H1 (cell line): ENCODE measurements at regions not wholly inside any gene's neighbourhood (a gene's known extent, or its start where the extent isn't known, plus 50 kb on each side); places are given as distances from the start of the nearest gene placed in this dataset.
A peak's percentile ranks its signal among the peaks of the same experiment; 100 is the strongest.

Experiments used
- CTCF ChIA-PET: fragments of 300-600 bp; sonication (Branson Sonifier 250); formaldehyde crosslinking; loops from one replicate; lab custom pipeline; 2021; ENCODE audit not compliant: partially characterized antibody; lab: Charles Lee
- POLR2A ChIA-PET: fragments of 300-600 bp; sonication (Branson Sonifier 250); formaldehyde crosslinking; loops from one replicate; lab custom pipeline; 2021; ENCODE audit warnings: inconsistent platforms; ENCODE audit not compliant: partially characterized antibody; lab: Charles Lee
- DNase-seq, 2 experiments: peaks; one replicate each; pipeline versions ENCODE4 v3.0.0 to v3.0.0-alpha.2; 2010 to 2022; ENCODE audit warnings: low spot score in 2 of 2, low read depth in 1 of 2, mixed read lengths in 1 of 2
- FAIRE-seq: peaks from 2 replicates; lab custom pipeline; 2011; peaks lifted over from hg19 to GRCh38; lab: Jason Lieb, UNC
- H2AFZ ChIP-seq: 2 replicates; pipeline ENCODE4 v1.8.1; 2012; ENCODE audit warnings: low read length, inconsistent platforms
- H2AK5ac ChIP-seq: 2 replicates; pipeline ENCODE4 v1.6.1; 2013; ENCODE audit warnings: low read depth, low read length
- H2BK120ac ChIP-seq: replicated peaks from 2 replicates; pipeline ENCODE3; 2013; ENCODE audit warnings: low read depth, low read length, inconsistent platforms
- H2BK12ac ChIP-seq: 2 replicates; pipeline ENCODE4 v1.6.1; 2013; ENCODE audit warnings: low read depth, low read length
- H2BK15ac ChIP-seq: 2 replicates; pipeline ENCODE4 v1.6.1; 2013; ENCODE audit warnings: low read length
- H2BK20ac ChIP-seq: 2 replicates; pipeline ENCODE4 v1.6.1; 2013; ENCODE audit warnings: low read length
- H2BK5ac ChIP-seq: 2 replicates; pipeline ENCODE4 v1.6.1; 2013; ENCODE audit warnings: low read depth, low read length
- H3K14ac ChIP-seq: 2 replicates; pipeline ENCODE4 v1.6.1; 2013; ENCODE audit warnings: inconsistent platforms; ENCODE audit not compliant: insufficient read length
- H3K18ac ChIP-seq: 2 replicates; pipeline ENCODE4 v1.6.1; 2013; ENCODE audit warnings: low read length; ENCODE audit errors: extremely low read depth
- H3K23ac ChIP-seq: 2 replicates; pipeline ENCODE4 v1.6.1; 2013; ENCODE audit warnings: inconsistent platforms; ENCODE audit not compliant: insufficient read length
- H3K23me2 ChIP-seq: 2 replicates; pipeline ENCODE4 v1.6.1; 2013; ENCODE audit warnings: low read depth, low read length
- H3K27ac ChIP-seq: 2 replicates; pipeline ENCODE4 v1.6.1; 2011; ENCODE audit warnings: low read depth, low read length, inconsistent platforms
- H3K27me3 ChIP-seq, 4 experiments: replicated peaks in 1 of 4; 1 replicate in 1 of 4; 2 replicates in 3 of 4; pipeline versions ENCODE4 v1.6.1 to v1.8.1; 2011 to 2013; ENCODE audit warnings: low read length in 3 of 4, mild to moderate bottlenecking in 3 of 4, inconsistent platforms in 2 of 4, mixed read lengths in 2 of 4, moderate library complexity in 1 of 4; ENCODE audit not compliant: control insufficient read depth in 3 of 4, insufficient read depth in 3 of 4; ENCODE audit errors: extremely low read depth in 1 of 4
- H3K36me3 ChIP-seq, 4 experiments: 2 replicates each; pipeline versions ENCODE4 v1.6.1 to v1.8.1; 2011 to 2013; ENCODE audit warnings: mild to moderate bottlenecking in 4 of 4, low read length in 3 of 4, moderate library complexity in 2 of 4, control low read depth in 1 of 4, inconsistent platforms in 1 of 4; ENCODE audit not compliant: insufficient read depth in 4 of 4, control insufficient read depth in 2 of 4
- H3K4ac ChIP-seq: replicated peaks from 2 replicates; pipeline ENCODE3; 2013; ENCODE audit warnings: low read length, low read depth, mixed read lengths, inconsistent platforms; ENCODE audit not compliant: insufficient read length
- H3K4me1 ChIP-seq, 4 experiments: replicated peaks in 1 of 4; 1 replicate in 1 of 4; 2 replicates in 3 of 4; pipeline versions ENCODE4 v1.6.1 to v1.8.1; 2011 to 2013; ENCODE audit warnings: low read length in 3 of 4, inconsistent platforms in 2 of 4, mixed read lengths in 1 of 4; ENCODE audit not compliant: insufficient read depth in 4 of 4, control insufficient read depth in 3 of 4
- H3K4me2 ChIP-seq, 2 experiments: 2 replicates each; pipeline versions ENCODE4 v1.6.1 to v1.8.1; 2011 to 2013; ENCODE audit warnings: low read depth in 2 of 2, low read length in 2 of 2, control low read depth in 1 of 2, inconsistent platforms in 1 of 2, mild to moderate bottlenecking in 1 of 2; ENCODE audit not compliant: insufficient read depth in 1 of 2
- H3K4me3 ChIP-seq, 4 experiments: fragments of 200-600, 300-600 bp in 1 of 4; sonication (generic), shearing (Covaris generic), sonication (Bioruptor Twin) in 1 of 4; 2 replicates each; pipeline versions ENCODE4 v1.5.1 to v1.8.1; 2011 to 2016; ENCODE audit warnings: low read length in 4 of 4, low read depth in 3 of 4, control low read depth in 2 of 4, inconsistent platforms in 2 of 4, mild to moderate bottlenecking in 2 of 4, mixed read lengths in 1 of 4, moderate library complexity in 1 of 4; ENCODE audit not compliant: insufficient read depth in 2 of 4; ENCODE audit errors: extremely low read depth in 1 of 4
- H3K56ac ChIP-seq: replicated peaks from 2 replicates; pipeline ENCODE3; 2013; ENCODE audit warnings: low read depth, mild to moderate bottlenecking, mixed read lengths, low read length, inconsistent platforms; ENCODE audit not compliant: insufficient read length
- H3K79me1 ChIP-seq: 2 replicates; pipeline ENCODE4 v1.6.1; 2013; ENCODE audit warnings: low read depth, low read length, control low read depth
- H3K79me2 ChIP-seq, 2 experiments: 2 replicates each; pipeline versions ENCODE4 v1.6.1 to v1.8.1; 2012 to 2013; ENCODE audit warnings: low read length in 2 of 2, mild to moderate bottlenecking in 2 of 2, inconsistent platforms in 1 of 2; ENCODE audit not compliant: insufficient read depth in 2 of 2, control insufficient read depth in 1 of 2
- H3K9ac ChIP-seq, 4 experiments: replicated peaks in 1 of 4; 1 replicate in 1 of 4; 2 replicates in 3 of 4; pipeline versions ENCODE4 v1.6.1 to v1.8.1; 2011 to 2013; ENCODE audit warnings: low read depth in 3 of 4, low read length in 3 of 4, control low read depth in 2 of 4, mild to moderate bottlenecking in 2 of 4, moderate library complexity in 2 of 4, inconsistent platforms in 1 of 4; ENCODE audit errors: extremely low read depth in 1 of 4
- H3K9me3 ChIP-seq, 2 experiments: 2 replicates each; pipeline versions ENCODE4 v1.6.1 to v1.8.1; 2012 to 2013; ENCODE audit warnings: mild to moderate bottlenecking in 2 of 2, moderate library complexity in 2 of 2, control low read depth in 1 of 2, inconsistent platforms in 1 of 2, low read depth in 1 of 2, low read length in 1 of 2, mixed read lengths in 1 of 2; ENCODE audit not compliant: insufficient read depth in 2 of 2
- H4K20me1 ChIP-seq, 2 experiments: replicated peaks in 1 of 2; 2 replicates each; pipeline versions ENCODE3 to v1.8.1; 2011 to 2013; ENCODE audit warnings: inconsistent platforms in 2 of 2, low read length in 2 of 2, mild to moderate bottlenecking in 1 of 2; ENCODE audit not compliant: insufficient read depth in 2 of 2, control insufficient read depth in 1 of 2
- H4K5ac ChIP-seq: 2 replicates; pipeline ENCODE4 v1.6.1; 2013; ENCODE audit warnings: low read length, low read depth, mixed read lengths, inconsistent platforms; ENCODE audit not compliant: insufficient read length
- H4K8ac ChIP-seq: 2 replicates; pipeline ENCODE4 v1.8.0; 2013; ENCODE audit warnings: mild to moderate bottlenecking, moderate library complexity, low read length, inconsistent platforms; ENCODE audit not compliant: insufficient read depth; ENCODE audit errors: extremely low read depth
- H4K91ac ChIP-seq: replicated peaks from 2 replicates; pipeline ENCODE3; 2013; ENCODE audit warnings: low read length, mixed read lengths, inconsistent platforms; ENCODE audit not compliant: insufficient read length
- ATF3 ChIP-seq: IDR thresholded peaks from 2 replicates; pipeline ENCODE4 v1.6.1; 2011; ENCODE audit warnings: low read depth, mild to moderate bottlenecking, low read length; ENCODE audit not compliant: insufficient read depth
- CREB1 ChIP-seq: IDR thresholded peaks from 2 replicates; pipeline ENCODE4 v1.6.1; 2012; ENCODE audit warnings: inconsistent platforms
- CTBP2 ChIP-seq: IDR thresholded peaks from 2 replicates; pipeline ENCODE4 v1.7.0; 2011; ENCODE audit warnings: borderline replicate concordance, mild to moderate bottlenecking, moderate library complexity, mixed read lengths, low read length; ENCODE audit not compliant: insufficient read depth, insufficient read length
- E2F6 ChIP-seq: IDR thresholded peaks from 2 replicates; pipeline ENCODE4 v1.6.1; 2012; ENCODE audit warnings: inconsistent platforms
- MAFK ChIP-seq: IDR thresholded peaks from 2 replicates; pipeline ENCODE4 v1.6.1; 2012; ENCODE audit warnings: low read depth, mild to moderate bottlenecking, improper control_type of control experiment, low read length
- POLR2A ChIP-seq, 2 experiments: IDR thresholded peaks; 1 replicate in 1 of 2; 2 replicates in 1 of 2; pipeline ENCODE4 v1.6.1; 2011; ENCODE audit warnings: low read depth in 2 of 2, low read length in 2 of 2, mild to moderate bottlenecking in 2 of 2; ENCODE audit errors: control extremely low read depth in 1 of 2
- SAP30 ChIP-seq: fragments of 300-600 bp; sonication (generic); IDR thresholded peaks from 2 replicates; pipeline ENCODE4 v1.7.1; 2012; ENCODE audit warnings: low read length, moderate library complexity, mild to moderate bottlenecking, inconsistent platforms; ENCODE audit not compliant: insufficient read depth, insufficient replicate concordance
- SP4 ChIP-seq: IDR thresholded peaks from 2 replicates; pipeline ENCODE4 v1.6.1; 2012; ENCODE audit warnings: low read length, inconsistent platforms
- SRF ChIP-seq: IDR thresholded peaks from 2 replicates; pipeline ENCODE4 v1.6.1; 2011; ENCODE audit warnings: mild to moderate bottlenecking, low read depth, low read length, moderate library complexity
- TCF12 ChIP-seq: IDR thresholded peaks from 2 replicates; pipeline ENCODE4 v1.6.1; 2011; ENCODE audit warnings: low read depth, mild to moderate bottlenecking, low read length
- YY1 ChIP-seq: IDR thresholded peaks from 2 replicates; pipeline ENCODE4 v1.6.1; 2011; ENCODE audit warnings: low read depth, mild to moderate bottlenecking, low read length
- whole genome bisulfite sequencing, 2 experiments: shearing (Covaris generic) in 1 of 2; methylation state at CpG; one replicate each; pipeline versions ENCODE4 v1.1.6 to v1.1.7; 2013 to 2015; ENCODE audit warnings: low lambda C conversion rate in 2 of 2, mixed read lengths in 2 of 2, inconsistent platforms in 1 of 2, low coverage in 1 of 2, missing lambda C conversion rate in 1 of 2; ENCODE audit not compliant: insufficient replicate concordance in 2 of 2, insufficient coverage in 1 of 2, insufficient read length in 1 of 2; ENCODE audit errors: extremely low coverage in 1 of 2, missing lambda C conversion rate in 1 of 2; 5-methylcytosine and 5-hydroxymethylcytosine counted together
- TF ChIP-seq, protein P1 (sequence below): IDR thresholded peaks from 2 replicates; pipeline ENCODE4 v1.6.1; 2012; ENCODE audit warnings: low read length, inconsistent platforms

DNA sequence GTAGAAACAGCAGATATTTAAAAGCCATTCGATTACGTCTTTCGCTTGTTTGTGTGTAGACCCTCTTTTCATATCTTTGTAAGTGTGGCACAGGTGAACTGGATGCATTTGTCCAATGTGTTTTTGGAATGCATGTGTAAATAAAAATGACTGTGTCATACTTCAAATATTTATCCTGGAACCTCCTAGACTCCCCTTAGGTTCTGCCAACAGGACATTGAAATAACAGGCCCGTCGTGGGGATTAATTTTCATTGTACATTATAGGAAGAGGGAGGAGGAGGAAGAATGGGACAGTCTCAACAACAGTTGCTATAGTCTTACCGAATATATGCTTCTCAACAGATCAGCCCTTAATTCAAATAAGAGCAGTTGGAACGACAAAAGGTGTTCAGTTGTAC, 95.8 kb downstream of the PRKAB2 start:
- peaks cover 79 to 100% (median 96%) of the 10 kb centered on the region in 4 experiments for H3K27me3 ChIP-seq
- H4K5ac ChIP-seq, result no peak overlapping the region
- H2BK5ac ChIP-seq, result no peak overlapping the region
- H4K8ac ChIP-seq, result no peak overlapping the region
- H3K4me3 ChIP-seq, result 0 out of 8 replicates have a peak overlapping the region, but pooled peaks of 1 of the 4 experiments have one; percentile 51
- H2BK20ac ChIP-seq, result no peak overlapping the region
- H3K79me1 ChIP-seq, result no peaks in the 10 kb centered on the region
- no peaks in the 10 kb centered on the region for H3K79me2 ChIP-seq
- H2AFZ ChIP-seq, result no peak overlapping the region
- no peak overlapping the region for H3K27ac ChIP-seq
- H3K9ac ChIP-seq, result no peak overlapping the region
- peaks cover 3 to 9% of the 10 kb centered on the region in 2 experiments for H4K20me1 ChIP-seq
- no peak overlapping the region for H3K4me2 ChIP-seq
- H2BK12ac ChIP-seq, result no peak overlapping the region
- H3K23ac ChIP-seq, result no peak overlapping the region
- no peak for FAIRE-seq
- no peak overlapping the region for H2AK5ac ChIP-seq
- no peak overlapping the region for H3K56ac ChIP-seq
- no peaks in the 10 kb centered on the region for H3K36me3 ChIP-seq
- CTCF ChIA-PET, result interaction anchor here (1.3 to 1.5 kb wide), 2 partner anchors 9 to 18 kb away, joined by 3 read pairs; no protein-coding TSS in a partner anchor
- H3K18ac ChIP-seq, result no peak overlapping the region
- no peak overlapping the region for H4K91ac ChIP-seq
- no peak overlapping the region for H2BK120ac ChIP-seq
- H2BK15ac ChIP-seq, result no peak overlapping the region
- WGBS, 2 experiments, result 72% methylated on average over 7 of the region's 7 CpGs; no CpG with 5 or more reads in 1 of the 2 experiments
- no peak for DNase-seq
- no peak overlapping the region for H3K14ac ChIP-seq
- H3K23me2 ChIP-seq, result peaks cover 6% of the 10 kb centered on the region; the same call in 1 of the 2 replicates
- POLR2A ChIA-PET, result interaction anchor here (2.6 kb wide), 1 partner anchor 8 kb away, joined by 37 read pairs; no protein-coding TSS in a partner anchor
- no peaks in the 10 kb centered on the region for H3K9me3 ChIP-seq
- peaks cover 8 to 35% (median 27%) of the 10 kb centered on the region in 4 experiments; a peak in 6 of 7 replicates for H3K4me1 ChIP-seq
- no peak overlapping the region for H3K4ac ChIP-seq
- TF ChIP-seq CTBP2, result no peak
- TF ChIP-seq POLR2A (IDR thresholded peaks at IDR 0.05; ENCODE audit: control extremely low read depth in 1 of 2, low read depth in 2 of 2, low read length in 2 of 2), result no peak
- TF ChIP-seq E2F6, result no peak
- no peak for TF ChIP-seq ATF3
- TF ChIP-seq MAFK, result no peak
- no peak for TF ChIP-seq CREB1
- TF ChIP-seq TCF12, result no peak
- TF ChIP-seq SRF, result no peak
- TF ChIP-seq YY1, result no peak
- TF ChIP-seq, protein P1, sequence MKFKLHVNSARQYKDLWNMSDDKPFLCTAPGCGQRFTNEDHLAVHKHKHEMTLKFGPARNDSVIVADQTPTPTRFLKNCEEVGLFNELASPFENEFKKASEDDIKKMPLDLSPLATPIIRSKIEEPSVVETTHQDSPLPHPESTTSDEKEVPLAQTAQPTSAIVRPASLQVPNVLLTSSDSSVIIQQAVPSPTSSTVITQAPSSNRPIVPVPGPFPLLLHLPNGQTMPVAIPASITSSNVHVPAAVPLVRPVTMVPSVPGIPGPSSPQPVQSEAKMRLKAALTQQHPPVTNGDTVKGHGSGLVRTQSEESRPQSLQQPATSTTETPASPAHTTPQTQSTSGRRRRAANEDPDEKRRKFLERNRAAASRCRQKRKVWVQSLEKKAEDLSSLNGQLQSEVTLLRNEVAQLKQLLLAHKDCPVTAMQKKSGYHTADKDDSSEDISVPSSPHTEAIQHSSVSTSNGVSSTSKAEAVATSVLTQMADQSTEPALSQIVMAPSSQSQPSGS, result no peak
- TF ChIP-seq SP4, result no peak
- TF ChIP-seq SAP30, result no peak
